ENCODE measurements at regions not wholly inside any gene's neighbourhood (a gene's known extent, or its start where the extent isn't known, plus 50 kb on each side); places are given as distances from the start of the nearest gene placed in this dataset.
"Not testable (repeated sequence)": the region's sequence is repeated elsewhere in the genome, so short reads cannot be mapped to it uniquely, and the experiment has no call there.

DNA sequence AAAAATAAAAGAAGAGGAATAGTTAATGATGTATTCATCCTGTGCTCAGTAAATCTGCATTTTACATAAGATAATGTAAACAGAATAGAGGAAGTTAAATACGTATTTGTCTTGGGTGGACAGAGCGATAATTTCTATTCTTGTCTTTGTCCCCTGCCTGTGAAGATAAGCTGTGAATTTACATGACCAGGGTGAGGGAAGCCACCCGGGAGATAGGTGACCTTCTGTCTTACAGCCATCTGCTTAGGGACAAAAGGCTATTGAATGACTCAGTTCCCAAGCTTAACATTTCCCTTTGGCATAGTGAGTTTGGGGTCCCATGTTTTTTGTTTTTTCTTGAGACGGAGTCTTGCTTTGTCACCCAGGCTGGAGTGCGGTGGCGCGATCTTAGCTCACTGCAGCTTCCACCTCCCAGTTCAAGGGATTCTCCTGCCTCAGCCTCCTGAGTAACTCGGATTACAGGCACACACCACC is 88.7 kb upstream of the KCTD7 start:
- DNase-seq = no peak

DNA sequence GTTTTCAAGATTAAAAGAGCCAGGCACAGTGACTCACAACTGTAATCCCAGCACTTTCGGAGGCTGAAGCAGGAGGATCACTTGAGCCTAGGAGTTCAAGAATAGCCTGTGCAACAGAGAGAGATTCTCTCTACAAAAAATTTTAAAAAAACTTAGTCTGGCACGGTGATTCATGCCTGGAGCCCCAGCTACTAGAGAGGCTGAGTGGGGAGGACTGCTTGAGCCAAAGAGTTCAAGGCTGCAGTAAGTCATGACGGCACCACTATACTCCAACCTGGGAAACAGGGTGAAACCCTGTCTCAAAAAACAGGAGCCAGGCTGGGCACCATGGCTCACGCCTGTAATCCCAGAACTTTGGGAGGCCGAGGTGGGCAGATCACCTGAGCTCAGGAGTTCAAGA is 86.6 kb upstream of the KCTD7 start:
- DNase-seq = no peak

DNA sequence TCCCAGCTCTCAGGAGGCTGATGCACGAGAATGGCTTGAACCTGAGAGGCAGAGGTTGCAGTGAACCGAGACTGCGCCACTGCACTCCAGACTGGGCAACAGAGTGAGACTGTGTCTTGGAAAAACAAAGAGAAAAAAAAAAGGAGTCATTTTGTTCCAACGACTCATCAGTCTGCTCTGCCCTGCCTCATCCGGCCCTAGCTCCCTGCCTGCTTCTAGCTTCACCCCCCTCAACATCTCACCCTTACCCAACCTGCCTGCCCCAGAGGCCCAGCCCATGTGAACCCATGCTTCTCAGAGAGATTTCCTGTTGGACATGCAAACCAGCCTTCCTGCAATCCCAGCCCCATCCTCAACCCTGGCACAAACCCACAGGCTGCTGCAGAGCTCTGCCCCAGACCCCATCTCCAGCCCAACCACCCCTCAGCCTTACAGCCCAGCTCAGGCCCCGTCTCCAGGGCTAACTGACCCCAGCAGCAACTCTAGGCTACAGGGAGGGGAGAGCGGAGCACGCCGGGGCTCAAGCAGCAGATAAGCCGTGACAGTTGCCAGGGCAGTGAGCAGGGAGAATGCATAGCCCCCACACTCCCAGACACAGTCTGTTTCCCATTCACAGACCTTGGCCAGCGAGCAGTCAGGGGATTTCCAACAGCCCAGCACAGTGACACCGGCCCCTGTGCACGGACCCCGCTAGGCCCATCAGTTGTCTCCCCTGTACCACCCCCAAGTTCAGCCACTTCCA is 86.0 kb upstream of the KCTD7 start:
- DNase-seq = no peak

DNA sequence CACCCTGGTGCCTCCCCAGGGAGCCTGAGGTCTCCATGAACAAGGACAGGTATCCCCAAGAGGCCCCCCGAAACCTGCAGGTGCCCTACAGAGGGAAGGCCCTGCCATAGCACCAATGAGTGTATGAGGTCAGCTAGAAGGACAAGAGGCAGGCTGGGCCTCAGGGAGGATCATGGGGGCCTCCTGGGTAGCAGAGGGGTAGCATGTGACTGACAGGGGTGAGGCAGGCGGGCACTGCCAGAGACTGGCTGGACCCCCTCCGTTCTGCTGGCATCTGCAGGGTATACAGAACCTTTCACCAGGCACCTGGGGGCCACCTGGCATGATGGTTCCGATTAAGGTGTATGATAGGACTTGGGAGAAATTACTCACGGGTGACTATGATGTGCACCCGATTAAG is 79.2 kb upstream of the KCTD7 start:
- DNase-seq = no peak

DNA sequence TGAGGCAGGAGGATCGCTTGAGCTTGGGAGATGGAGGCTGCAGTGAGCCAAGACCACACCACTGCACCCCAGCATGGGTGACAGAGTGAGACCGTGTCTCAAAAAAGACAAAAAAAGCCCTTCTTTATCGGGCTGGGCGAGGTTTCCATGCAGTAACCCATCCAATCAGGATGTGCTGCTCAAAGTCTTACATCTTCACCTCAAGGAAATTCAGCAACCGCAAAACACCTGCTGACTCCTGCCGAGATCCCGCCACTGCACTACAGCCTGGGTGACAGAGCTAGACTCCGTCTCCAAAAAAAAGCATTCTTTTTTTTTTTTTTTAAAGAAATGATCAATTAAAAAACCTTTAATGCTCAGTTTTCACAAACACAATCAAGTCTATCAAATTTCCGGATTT is 75.7 kb upstream of the KCTD7 start:
- no peak for DNase-seq

DNA sequence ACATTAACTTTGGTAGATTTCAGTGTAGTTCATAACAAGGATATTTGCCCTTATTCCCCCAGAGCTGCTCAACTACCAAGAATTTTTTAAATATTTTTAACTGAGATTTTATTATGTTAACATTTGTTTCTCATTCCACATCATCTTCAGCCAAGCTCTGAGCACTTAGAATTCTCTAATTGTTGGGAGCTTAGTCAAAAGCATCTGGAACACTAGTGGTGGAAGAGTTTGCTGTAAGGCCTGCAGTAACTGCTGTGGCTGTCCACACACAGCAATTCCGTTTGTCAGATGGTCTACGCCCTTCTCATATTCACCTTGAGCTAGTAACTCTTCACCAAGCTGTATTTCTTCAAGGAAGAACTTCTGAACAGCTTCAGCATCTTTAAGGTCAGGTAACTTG is 75.0 kb upstream of the KCTD7 start:
- DNase-seq = not testable (repeated sequence)

DNA sequence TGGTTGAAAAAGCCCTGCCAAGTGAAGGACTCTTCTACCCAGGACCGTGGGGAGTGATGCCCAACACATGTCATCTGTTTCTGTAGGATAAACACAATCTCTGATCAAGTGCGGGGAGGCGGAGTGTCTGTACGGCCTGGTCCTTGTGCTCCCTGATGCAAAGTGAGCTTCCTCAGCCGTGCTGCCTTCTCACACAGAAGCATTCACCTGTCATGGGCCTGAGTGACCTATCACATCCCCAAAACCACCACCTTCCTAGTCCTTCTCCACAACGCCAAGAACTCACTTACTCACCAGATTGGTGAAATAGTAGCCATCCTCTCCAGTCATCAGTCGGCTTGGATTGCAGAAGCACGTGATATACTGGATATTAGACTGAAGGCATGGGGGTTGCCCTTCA is 74.4 kb upstream of the KCTD7 start:
- DNase-seq = not testable (repeated sequence)

DNA sequence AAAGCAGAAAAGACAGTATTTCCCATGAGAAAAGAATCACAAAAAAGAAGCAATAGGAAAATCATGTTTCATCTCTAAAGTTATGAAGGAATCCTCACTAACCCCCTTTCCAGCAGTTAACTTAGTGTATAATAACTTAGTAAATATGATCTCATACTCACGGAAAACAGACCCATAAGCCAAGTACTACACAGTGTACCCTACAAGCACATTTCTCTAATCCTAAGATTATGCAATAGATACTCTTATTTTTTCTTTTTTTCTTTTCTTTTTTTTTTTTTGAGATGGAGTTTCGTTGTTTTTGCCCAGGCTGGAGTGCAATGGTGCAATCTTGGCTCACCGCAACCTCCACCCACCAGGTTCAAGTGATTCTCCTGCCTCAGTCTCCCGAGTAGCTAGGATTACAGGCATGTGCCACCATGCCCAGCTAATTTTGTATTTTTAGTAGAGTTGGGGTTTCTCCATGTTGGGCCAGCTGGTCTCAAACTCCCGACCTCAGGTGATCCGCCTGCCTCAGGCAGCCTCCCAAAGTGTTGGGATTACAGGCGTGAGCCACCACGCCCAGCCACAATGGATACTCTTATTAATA is 73.7 kb upstream of the KCTD7 start:
- DNase-seq = not testable (repeated sequence)

DNA sequence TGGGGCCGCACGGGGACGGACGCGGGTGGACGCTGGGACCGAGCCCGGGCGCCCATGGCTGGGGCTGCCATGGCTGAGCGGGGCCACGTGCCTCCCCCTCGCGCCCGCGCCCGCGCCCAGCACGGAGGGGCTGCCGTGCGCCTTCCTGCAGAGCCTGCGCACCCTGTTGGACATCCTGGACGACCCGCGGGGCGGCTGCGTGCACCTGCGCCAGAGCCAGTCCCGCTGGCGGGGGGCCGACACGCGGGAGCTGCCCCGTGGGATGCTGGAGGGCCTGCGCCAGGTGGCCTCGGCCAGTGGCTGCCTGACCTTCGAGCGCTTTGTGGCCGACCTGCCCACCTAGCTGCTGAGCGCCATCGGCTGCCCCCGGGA is 72.5 kb upstream of the KCTD7 start:
- no peak for DNase-seq

DNA sequence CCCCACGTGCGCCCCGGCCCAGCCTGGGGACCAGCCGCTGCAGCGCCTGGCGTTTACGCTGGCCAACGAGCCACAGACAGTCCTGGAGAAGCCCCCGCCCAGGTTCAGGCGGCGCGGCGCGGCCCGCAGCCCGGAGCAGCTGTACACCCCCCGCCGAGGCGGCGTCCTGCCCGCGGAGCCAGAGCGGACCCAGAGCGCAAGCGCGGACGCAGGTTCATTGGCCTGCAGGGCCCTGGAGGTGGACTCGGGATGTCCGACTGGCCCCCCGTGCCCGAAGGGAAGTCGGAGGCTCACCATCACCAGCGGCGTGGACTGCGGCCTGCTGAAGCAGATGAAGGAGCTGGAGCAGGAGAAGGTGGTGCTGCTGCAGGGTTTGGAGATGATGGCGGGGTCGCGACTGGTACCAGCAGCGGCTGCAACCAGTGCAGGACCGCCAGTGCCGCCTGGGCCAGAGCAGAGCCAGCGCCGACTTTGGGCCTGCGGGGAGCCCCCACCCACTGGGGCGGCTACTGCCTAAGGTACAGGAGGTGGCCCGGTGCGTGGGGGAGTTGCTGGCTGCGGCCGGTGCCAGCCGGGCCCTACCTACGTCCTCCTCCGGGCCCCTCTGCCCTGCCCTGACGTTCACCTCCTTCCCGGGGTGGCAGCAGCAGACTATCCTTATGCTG is 72.0 kb upstream of the KCTD7 start:
- no peak for DNase-seq

DNA sequence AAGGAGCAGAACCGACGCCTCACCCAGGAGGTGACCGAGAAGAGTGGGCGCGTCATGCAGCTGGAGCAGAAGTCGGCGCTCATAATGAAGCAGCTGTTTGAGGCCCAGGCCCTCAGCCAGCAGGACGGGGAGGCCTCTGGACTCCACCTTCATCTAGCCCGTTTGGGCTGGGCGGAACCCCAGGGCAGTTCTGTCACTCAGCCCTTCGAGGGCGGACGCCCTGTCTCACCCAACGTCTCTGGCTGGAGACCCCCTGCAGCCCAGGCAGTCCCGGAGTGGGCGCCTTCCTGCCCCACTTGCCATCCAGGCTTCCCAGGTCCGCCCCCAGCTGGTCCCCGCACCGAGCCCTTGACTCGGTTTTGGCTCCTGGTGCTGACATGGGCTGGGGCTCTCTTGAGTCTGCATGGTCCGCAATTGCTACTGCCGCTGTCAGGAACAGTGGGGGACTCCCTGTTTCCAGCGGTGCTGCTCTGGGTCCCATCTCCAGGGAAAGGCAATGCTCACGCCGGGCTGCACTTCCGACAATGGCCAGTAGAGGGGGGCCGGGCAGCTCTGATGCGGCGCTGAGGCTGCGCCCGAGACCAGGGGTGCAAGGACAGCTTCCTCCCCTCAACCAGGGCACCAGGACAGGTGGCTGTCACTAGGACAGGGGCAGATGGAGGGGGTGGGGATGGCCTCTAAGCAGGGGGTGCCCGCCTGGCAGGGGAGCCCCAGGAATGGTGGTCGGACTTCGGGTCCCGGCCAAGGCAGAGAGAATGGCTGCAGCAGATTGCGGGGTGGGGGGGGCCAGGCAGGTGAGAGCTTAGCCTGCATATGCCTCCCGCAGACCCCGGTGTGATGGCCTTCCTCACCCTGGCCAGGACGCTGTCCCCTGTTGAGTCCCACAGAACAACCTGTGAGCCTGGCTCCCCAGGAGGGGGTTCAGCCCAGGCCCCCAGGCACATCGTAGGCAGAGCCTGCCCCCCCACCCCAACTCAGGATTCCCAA is 71.2 kb upstream of the KCTD7 start:
- DNase-seq = peak; percentile 61

DNA sequence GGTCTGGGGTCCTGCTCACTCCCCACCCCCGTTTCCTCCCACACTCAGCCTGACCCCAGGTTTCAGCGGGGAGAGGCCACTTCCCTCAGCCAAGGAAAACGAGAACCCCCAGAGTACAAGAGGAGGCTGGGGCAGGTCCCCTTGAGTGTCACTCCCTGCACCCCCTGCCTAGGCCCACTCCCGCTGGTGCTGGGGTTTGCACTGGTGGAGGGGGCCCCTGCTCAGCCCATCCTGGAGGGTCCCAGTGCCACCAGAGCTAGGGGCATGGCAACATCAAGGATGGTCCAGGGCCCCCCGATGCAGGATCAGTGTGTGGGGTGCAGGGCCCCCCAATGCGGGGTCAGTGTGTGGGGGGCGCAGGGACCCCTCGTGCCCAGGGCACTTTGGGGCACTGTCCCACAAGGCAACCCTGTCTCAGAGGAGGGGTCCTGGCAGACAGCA is 70.5 kb upstream of the KCTD7 start:
- DNase-seq = no peak

DNA sequence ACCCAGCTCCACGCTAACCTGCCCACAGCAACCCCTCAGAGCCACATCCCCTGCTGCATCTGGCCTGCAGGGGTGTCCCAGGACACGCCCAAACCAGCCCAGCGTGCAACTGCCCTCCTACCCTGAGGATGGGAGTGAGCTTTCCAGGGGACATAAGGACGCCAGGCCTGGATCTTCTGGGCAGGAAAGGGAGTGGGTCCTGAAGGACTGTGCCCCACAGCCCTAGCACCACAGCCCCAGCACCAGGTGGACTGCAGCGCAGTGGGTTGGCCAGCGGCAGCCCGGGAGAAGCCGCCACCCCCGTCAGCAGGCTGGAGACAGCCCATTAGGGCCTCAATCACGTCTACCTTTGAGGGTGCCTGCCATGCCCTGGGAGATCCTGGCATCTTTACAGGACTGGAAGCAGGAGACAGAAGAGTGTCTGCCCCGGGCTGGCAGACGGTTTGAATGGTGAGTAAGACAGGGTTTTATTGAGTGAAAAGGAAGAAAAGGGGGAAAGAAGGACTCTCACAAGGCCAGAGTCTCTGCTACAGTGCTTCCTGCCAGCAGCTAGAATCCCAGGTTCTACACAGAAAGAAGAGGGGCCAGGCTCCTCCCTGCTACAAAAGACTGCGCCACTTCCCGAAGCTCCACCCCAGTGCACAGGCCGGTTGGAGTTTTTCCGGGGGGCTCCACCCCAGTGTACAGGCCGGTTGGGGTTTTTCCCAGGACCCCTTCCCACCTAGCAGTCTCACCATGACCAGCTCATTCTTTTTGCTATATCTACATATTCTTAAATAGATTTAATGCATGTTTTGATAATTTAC is 69.8 kb upstream of the KCTD7 start:
- no peak for DNase-seq

DNA sequence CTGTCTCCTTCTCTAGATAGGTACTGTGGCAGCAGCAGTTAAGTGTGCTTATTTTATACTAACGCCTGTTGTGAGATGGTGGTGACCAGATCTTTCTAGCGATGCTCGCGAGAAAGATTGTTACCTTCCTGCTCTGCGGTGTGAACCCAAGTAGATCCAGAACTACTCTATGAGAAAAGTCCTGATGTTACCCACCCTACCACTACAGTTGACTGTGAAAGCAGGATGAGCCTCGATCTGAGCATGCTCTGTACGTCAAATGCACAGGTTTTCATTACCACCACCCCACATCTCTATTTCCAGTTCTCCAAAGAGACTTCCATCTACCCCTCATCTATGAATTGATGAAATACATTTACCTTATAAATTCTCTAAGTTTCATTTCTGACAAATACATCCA is 64.6 kb upstream of the KCTD7 start:
- no peak for DNase-seq

DNA sequence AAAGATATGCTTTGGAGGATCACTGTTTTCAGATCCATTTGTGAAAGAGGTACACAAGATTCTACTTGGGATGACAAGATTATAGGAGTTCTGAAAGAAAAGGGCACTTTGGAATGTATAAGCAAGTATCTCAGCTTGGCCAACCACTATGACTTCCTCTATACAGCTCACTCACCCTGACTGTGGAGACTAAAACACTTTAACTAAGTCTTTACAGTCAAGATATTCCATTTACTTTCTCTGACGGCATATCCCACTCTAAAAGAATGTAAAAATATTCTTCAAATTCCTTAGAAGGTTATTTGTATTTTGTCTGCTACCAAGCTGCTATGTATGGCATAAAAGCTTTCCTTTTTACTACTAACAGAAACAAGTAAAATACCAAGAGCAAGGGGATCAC is 58.5 kb upstream of the KCTD7 start:
- DNase-seq = not testable (repeated sequence)

DNA sequence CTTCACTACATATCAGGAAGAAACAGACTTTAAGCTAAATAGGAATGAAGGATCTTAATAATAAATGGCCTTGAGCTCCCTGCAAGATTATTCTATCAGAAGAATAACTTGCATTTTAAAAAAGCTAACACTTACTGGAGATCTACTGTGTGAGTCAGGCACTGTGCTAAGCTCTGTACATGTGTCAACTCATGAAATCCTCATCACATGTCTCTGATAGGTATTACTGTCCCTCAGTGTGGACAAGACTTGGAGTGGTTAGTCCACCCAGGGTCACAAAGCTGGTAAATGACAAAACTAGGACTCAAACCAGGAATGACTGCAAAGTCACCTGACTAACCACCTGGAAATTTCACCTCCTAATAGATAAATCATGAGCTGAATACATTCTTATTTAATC is 57.1 kb upstream of the KCTD7 start:
- no peak for DNase-seq

DNA sequence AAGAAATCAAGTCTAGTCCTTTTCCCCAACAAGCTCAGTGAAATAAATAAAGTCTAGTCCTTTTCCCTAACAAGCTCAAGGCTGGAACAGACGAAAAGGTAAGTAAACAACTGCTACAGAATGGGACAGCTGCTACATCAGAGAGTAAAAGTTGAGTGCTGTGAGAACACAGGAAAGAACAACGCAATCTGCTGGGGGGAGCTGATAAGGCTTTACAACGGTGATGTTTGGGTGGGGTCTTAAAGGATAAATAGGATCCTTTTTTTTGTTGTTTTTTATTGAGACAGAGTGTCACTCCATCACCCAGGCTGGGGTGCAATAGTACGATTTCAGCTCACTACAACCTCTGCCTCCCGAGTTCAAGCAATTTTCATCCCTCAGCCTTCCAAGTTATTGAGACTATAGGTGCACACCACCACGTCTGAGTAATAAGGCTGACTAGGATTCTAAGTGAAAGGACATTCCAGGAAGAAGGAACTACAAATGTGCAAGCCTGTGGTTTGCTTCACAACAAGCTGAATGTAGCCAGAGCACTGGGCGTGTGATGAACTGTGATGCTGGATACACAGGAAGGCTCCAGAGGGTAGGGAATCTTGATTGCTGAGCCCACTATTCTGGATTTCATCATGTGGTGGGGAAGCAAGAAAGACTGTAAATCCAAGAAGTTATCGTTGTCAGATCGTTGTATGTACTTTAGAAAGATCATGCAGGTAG is 54.7 kb upstream of the KCTD7 start:
- not testable (repeated sequence) for DNase-seq

DNA sequence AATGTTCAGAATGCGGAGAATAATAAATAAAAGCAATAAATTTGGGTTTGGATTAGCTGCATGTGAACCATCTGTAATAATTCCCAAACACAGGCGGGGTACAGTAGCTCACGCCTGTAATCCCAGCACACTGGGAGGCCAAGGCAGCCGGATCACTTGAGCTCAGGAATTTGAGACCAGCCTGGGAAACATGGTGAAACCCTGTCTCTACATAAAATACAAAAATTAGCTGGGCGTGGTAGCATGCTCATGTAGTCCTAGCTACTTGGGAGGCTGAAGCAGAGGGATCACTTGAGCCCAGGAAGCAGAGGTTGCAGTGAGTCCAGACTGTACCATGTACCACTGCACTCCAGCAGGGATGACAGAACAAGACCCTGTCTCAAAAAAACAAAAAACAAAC is 53.9 kb upstream of the KCTD7 start:
- DNase-seq = not testable (repeated sequence)

DNA sequence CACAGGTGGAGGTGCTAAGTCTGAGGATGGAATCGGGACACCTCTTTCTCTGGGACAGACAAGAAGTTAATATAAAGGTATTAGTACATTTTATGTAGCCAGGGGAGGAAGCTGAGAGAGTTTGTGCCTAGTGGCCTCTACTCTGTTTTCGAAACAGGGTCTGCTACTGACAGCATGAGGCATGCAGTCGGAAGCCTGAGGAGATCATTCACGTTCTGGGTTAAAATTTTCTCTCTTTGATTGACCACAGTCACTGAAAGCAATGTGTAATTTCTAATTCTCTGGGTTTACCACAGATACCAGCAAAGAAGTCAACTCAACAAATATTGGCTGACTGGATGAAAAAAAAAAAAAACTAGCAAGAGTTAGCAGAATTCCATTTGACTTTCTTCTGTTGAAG is 53.3 kb upstream of the KCTD7 start:
- DNase-seq = no peak

DNA sequence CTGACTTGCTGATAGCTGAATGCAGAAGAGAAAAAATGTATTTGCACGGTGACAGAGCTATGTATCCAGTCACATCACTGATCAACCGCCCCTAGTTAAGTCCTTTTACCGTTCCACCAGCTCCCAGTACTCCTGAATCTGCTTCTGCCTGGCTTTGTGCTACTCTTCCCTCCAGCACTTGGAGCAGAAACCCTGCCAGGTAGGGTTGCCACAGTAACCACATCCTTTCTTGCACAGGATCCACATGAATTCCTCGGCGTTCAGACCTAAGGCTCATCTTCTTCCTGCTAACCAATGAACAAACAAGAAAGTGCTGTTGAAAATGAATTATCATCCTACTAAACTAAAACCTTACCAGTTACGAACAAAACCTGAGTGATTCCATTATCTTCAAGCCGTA is 52.0 kb upstream of the KCTD7 start:
- no peak for DNase-seq

All from central memory CD4-positive, alpha-beta T cell (primary cell).